Kidney (tissue), 13 donors: ENCODE measurements at regions not wholly inside any gene's neighbourhood (a gene's known extent, or its start where the extent isn't known, plus 50 kb on each side); places are given as distances from the start of the nearest gene placed in this dataset.

Experiments used
- DNase-seq, 5 donors: peaks; one replicate each; pipeline ENCODE4 v3.0.0-alpha.2; 2013 to 2020
- FAIRE-seq: peaks from 2 replicates; lab custom pipeline; 2012; peaks lifted over from hg19 to GRCh38; lab: Jason Lieb, UNC
- H3K27ac ChIP-seq, 2 donors: one replicate each; pipeline ENCODE4 v1.7.0; 2013; ENCODE audit warnings: low read depth in 2 of 2, low read length in 2 of 2, inconsistent platforms in 1 of 2
- H3K27me3 ChIP-seq: one replicate; pipeline ENCODE4 v1.7.1; 2013; ENCODE audit warnings: low read length, inconsistent platforms; ENCODE audit not compliant: control insufficient read depth, insufficient read depth
- H3K36me3 ChIP-seq, 3 donors: one replicate each; pipeline versions ENCODE4 v1.7.0 to v1.7.1; 2013; ENCODE audit warnings: low read length in 3 of 3, control low read depth in 1 of 3, inconsistent platforms in 1 of 3; ENCODE audit not compliant: insufficient read depth in 3 of 3, control insufficient read depth in 2 of 3
- H3K4me1 ChIP-seq, 3 donors: one replicate each; pipeline versions ENCODE4 v1.7.0 to v1.7.1; 2013; ENCODE audit warnings: low read length in 3 of 3, inconsistent platforms in 1 of 3, low read depth in 1 of 3; ENCODE audit not compliant: control insufficient read depth in 2 of 3, insufficient read depth in 2 of 3
- H3K4me3 ChIP-seq, 3 donors: one replicate each; pipeline versions ENCODE4 v1.7.0 to v1.8.1; 2013; ENCODE audit warnings: low read length in 3 of 3, control low read depth in 1 of 3, inconsistent platforms in 1 of 3
- H3K9ac ChIP-seq, 3 donors: one replicate each; pipeline versions ENCODE4 v1.7.0 to v1.7.1; 2013; ENCODE audit warnings: low read length in 3 of 3, control low read depth in 1 of 3, inconsistent platforms in 1 of 3
- H3K9me3 ChIP-seq, 3 donors: one replicate each; pipeline versions ENCODE4 v1.7.0 to v1.7.1; 2013; ENCODE audit warnings: low read length in 3 of 3, control low read depth in 1 of 3, inconsistent platforms in 1 of 3; ENCODE audit not compliant: control insufficient read depth in 2 of 3, insufficient read depth in 1 of 3
- intact Hi-C: fragments of 100-400 bp; cut with DNase I; formaldehyde crosslinking; loops from one replicate; pipeline ENCODE4 v1.11.1; 2022
- TF ChIP-seq, protein P1 (sequence below): IDR thresholded peaks from 3 replicates; pipeline ENCODE4 v1.5.1; 2012; ENCODE audit warnings: mild to moderate bottlenecking, moderate library complexity, borderline replicate concordance; ENCODE audit not compliant: insufficient read depth; ENCODE audit errors: extremely low read depth
- donor health status: control.
- donor health status: control.
- donor health status: control.
- donor health status: control.
- donor health status: control.
- donor health status: DM: yes; HTN: yes; CAD: no.
- donor health status: Normal renal cell carcinoma (clear cell type).

DNA sequence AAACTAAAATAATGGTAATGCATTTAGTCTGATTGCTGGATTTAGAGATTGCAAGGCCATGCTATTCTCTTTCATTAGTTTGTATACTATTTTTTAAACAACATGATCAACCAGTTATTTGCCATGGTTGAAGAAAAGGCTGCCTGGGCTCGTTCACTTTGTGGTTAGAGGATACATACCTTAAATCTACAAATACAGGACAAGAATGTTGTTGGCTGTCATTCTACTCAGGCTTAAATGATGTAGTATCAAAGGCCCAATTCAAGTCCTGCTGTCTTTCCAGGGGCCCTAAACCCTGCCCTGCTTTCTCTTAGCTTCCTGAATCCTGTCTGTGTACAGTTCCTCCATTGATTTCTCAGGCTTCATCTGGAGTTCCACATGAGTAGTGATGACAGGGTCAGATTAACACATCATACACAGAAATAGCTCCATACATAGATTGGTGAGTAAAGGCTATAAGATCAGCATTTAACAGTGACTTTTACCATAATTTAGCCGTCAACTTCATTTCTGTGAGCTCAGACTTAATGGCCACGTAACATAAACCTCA, 114.9 kb upstream of the GPRIN3 start:
- H3K9me3 ChIP-seq: no peaks in the 10 kb centered on the region
- DNase-seq (no peak), FAIRE-seq (no peak)
- TF ChIP-seq, protein P1, sequence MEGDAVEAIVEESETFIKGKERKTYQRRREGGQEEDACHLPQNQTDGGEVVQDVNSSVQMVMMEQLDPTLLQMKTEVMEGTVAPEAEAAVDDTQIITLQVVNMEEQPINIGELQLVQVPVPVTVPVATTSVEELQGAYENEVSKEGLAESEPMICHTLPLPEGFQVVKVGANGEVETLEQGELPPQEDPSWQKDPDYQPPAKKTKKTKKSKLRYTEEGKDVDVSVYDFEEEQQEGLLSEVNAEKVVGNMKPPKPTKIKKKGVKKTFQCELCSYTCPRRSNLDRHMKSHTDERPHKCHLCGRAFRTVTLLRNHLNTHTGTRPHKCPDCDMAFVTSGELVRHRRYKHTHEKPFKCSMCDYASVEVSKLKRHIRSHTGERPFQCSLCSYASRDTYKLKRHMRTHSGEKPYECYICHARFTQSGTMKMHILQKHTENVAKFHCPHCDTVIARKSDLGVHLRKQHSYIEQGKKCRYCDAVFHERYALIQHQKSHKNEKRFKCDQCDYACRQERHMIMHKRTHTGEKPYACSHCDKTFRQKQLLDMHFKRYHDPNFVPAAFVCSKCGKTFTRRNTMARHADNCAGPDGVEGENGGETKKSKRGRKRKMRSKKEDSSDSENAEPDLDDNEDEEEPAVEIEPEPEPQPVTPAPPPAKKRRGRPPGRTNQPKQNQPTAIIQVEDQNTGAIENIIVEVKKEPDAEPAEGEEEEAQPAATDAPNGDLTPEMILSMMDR: no peak
- no peak overlapping the region for H3K4me3 ChIP-seq
- H3K27ac ChIP-seq: no peak overlapping the region
- no peaks in the 10 kb centered on the region for H3K36me3 ChIP-seq
- H3K4me1 ChIP-seq: no peaks in the 10 kb centered on the region
- no peaks in the 10 kb centered on the region for H3K27me3 ChIP-seq
- intact Hi-C loops: no loop called here
- no peak overlapping the region for H3K9ac ChIP-seq

DNA sequence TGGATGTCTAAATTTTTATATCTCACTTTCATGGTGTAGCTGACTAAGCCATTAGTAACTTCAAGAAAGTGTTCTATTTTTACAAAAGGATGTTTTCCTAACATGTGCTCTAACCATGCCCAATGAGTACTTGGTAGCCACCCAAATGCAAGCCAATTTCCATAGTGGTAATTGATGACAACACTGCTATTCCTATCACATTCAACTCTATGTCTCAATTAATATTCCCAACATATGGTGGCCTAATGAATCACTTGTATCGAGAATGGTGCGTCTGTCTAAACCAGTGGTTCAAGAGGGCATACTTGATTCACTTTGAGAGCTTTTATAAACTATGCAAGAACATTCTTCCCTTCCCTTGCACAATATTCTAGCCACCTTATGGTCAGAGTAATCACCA, 112.9 kb upstream of the GPRIN3 start:
- intact Hi-C loops: no loop called here
- DNase-seq (no peak), FAIRE-seq (no peak)
- no peak overlapping the region for H3K27ac ChIP-seq
- no peaks in the 10 kb centered on the region for H3K9me3 ChIP-seq
- no peaks in the 10 kb centered on the region for H3K27me3 ChIP-seq
- no peaks in the 10 kb centered on the region for H3K4me1 ChIP-seq
- H3K9ac ChIP-seq: no peak overlapping the region
- no peak overlapping the region for H3K4me3 ChIP-seq
- no peaks in the 10 kb centered on the region for H3K36me3 ChIP-seq
- TF ChIP-seq, protein P1: no peak

DNA sequence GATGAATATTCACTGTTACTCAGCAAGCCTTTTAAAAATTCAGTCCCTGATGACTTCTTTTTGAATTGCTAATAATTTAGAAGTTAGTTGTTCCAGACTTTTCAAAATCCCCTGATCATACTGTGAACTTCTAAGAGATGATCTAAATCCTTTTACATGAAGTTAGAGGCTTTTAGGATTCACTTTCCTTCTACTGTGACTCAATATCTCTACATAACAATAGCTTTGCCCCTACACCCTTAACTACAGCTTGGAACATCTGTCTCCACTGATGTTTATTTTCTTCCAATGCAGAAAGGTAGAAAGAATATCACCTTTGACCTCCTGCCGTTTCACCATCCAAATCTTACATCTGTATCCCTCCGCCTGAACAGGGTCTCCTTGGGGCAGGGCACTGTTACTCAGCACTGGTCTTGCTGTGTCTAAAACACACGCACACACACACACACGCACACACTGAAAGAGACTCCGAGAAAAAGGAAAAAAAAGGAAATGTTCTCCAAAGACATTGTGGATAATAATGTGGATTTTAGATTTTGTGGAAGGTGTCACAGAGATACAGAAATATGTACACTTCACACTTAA, 111.6 kb upstream of the GPRIN3 start:
- FAIRE-seq (no peak), DNase-seq (no peak)
- no peak overlapping the region for H3K9ac ChIP-seq
- no peak overlapping the region for H3K27ac ChIP-seq
- H3K4me1 ChIP-seq: no peaks in the 10 kb centered on the region
- intact Hi-C loops: no loop called here
- TF ChIP-seq, protein P1: no peak
- H3K27me3 ChIP-seq: no peaks in the 10 kb centered on the region
- no peaks in the 10 kb centered on the region for H3K9me3 ChIP-seq
- no peaks in the 10 kb centered on the region for H3K36me3 ChIP-seq
- H3K4me3 ChIP-seq: no peak overlapping the region

DNA sequence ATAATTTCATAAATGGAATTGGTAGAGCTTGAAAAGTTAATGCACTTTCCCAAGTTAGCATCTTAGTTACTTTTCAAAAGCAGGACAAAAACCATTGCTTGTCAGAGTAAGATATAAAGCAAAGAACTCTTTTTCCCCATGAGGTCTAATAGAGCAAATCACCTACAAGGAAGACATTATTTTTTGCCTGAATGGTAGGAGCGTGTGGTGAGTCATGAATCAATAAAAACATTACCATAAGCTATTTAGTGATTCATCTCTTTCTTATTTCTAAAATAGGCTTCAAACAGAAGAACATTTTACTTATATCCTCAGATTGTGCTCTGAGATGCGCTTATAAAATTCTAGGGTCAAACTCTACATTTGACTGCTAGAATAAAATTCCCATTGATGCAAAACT, 109.4 kb upstream of the GPRIN3 start:
- DNase-seq: no peak
- no peaks in the 10 kb centered on the region for H3K4me1 ChIP-seq
- H3K4me3 ChIP-seq: no peak overlapping the region
- H3K36me3 ChIP-seq: no peaks in the 10 kb centered on the region
- no peaks in the 10 kb centered on the region for H3K9me3 ChIP-seq
- no peaks in the 10 kb centered on the region for H3K27me3 ChIP-seq
- TF ChIP-seq, protein P1: no peak
- FAIRE-seq: no peak
- intact Hi-C loops: no loop called here
- no peak overlapping the region for H3K9ac ChIP-seq
- H3K27ac ChIP-seq: no peak overlapping the region
